NCI-H345 (cell line): ENCODE measurements at regions not wholly inside any gene's neighbourhood (a gene's known extent, or its start where the extent isn't known, plus 50 kb on each side); places are given as distances from the start of the nearest gene placed in this dataset.
"Not testable (repeated sequence)": the region's sequence is repeated elsewhere in the genome, so short reads cannot be mapped to it uniquely, and the experiment has no call there.

ENCODE experiments used
- DNase-seq: peaks from one replicate; lab custom pipeline; 2025; lab: John Stamatoyannopoulos, UW

DNA sequence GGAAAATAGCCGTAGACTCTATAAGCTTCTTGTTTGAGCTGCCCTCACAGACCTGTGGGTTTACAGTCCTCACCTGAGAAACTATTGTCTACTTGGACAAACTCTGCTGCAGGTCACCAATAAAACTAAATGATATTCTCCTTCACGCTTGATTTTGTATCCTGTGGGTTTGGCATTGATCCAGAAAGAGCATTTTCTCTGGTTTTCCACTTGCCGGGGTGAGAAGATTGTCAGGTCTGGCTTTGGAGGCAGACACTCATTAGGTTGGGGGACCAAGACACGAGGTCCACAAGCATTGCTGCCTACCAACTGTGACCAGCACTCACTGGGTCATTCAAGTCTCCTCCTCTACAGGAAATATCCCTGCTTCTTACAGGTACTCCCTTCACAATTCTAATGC lies 68.5 kb downstream of the CDC14C start:
- peak; percentile 8 for DNase-seq

DNA sequence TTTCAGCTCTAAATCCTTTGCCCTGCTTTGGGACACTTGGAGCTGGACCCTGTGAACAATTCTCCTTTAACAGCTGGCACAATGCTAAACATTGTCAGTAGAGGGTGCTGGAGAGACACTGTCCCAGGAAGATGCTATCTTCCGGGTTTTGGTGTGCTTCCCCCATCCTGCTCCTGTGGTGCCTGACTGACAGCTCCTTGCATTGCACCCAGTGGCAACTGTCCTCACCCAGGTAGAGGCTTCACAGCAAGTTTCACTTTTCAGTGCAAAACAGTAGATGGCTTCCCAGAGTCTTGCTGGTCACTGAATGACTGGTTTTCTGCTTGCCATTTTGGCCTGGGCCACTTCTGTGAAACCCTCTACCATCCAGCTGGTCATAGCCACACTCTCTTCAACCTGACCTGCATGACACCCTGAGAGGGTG lies 77.3 kb downstream of the CDC14C start:
- DNase-seq, result peak; percentile 43

DNA sequence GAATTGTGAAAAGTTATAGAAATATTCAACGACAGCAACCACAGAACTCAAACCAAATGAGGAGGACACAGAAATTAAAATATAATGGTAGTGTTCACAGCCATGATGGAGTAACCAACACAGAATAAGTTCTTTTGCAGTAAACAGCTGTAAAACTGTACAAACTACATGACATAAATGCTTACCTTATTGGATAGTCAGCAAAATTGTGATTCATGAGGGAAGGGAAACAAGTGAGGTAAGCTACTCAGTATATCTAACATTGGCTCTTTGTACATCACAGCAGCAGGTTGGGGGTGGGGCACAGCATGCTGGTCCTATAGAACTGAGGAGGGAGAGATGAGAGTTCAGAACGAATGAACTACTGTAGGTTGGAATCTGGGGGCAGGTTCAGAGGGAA lies 86.4 kb downstream of the CDC14C start:
- DNase-seq, result no peak

DNA sequence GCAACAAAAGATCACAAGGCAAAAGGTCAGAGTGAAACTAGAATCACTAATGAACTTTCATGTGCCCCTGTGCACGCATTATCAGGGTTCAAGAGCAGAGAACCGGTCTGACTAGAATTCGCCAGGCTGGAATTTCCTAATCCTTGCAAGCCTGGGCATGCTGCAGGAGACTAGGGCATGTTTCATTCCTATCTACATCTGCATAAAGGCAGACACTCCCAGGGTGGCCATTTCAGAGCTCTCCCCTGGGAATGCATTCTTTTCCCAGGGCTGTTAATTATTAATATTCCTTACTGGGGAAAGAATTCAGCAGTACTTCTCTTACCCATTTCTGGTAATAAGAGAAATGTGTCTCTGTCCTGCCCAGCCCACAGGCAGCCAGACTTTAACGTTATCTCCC lies 90.5 kb downstream of the CDC14C start:
- no peak for DNase-seq

DNA sequence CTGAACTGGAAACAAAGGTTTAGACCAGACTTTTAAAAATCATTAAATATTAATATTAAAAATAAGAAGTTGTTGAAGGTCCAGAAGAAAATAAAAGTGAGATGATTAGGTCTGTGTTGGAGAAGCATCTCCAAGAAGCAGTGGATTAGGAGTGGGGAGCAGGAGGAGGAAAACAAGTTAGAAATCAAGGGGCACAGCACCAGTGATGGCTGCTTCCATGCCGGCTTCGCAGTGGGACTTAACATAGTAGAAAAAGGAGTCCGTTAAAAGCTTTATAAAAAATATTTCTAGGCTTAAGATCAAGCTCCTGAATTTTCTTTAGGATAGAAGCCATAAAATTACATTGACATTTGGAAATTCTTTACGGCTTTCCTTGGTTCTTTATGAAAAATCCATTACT lies 95.8 kb downstream of the CDC14C start:
- no peak for DNase-seq

DNA sequence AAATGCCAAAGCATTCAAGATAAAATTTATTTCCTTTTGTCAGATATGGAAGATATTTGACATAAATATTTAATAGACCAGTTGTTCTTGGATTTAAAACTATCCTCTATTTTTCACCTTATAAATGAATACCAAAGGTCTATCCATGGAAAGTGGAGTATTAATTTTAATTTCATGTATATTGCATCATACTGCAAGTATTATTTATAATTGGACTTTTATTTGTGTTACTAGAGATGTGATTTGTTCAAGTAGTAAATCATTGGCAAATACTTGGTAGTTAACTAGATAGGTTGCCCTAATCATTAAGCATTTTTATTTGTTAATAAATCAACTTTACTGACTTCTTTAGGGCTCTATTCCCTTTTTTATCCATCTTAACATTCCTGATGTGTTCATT lies 98.1 kb downstream of the CDC14C start:
- no peak for DNase-seq

DNA sequence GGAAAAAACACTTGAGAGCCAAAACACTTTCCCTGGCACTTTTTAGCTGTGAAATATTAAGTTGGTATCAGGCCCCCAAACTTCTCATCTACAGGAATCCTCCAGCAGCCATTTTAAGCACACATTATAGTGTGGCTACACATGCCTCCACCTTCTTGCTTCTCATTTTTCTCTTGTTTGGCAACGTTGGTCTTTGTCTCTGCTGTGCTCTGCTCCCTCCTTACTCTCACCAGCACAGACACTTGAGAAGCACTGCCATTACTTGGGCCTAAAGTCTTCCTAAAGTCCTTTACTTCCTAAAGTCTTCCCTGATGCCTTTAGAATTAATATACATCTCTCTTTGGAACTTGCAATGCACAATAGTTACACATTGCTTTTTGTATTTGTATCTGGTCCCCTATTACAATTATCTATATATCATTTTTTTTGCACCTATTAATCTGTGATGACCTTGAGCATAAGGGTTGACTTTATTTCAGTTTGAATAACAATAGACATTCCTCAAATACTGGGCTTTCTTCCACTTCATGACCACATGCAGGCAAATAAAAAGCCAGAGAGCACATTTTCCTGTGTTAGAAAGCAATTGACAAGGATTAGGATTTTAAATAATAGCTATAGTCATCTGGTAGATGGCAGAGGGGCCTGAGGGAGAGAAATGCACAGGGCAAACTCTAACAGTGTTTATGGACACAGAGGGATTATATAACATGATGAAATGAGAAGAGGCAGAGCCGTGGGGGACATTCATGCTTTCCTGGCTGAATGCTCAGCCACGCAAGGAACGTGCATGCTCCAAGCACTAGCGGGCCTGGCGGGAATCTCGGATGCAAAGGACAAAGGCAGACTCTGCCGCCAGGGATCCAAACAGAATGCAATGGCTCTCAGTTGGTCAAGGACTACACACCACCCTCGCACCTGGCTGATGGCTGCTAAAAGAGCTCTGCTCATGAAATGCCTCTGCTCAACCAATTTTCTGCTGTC lies 99.3 kb downstream of the CDC14C start:
- peak; percentile 14 for DNase-seq

DNA sequence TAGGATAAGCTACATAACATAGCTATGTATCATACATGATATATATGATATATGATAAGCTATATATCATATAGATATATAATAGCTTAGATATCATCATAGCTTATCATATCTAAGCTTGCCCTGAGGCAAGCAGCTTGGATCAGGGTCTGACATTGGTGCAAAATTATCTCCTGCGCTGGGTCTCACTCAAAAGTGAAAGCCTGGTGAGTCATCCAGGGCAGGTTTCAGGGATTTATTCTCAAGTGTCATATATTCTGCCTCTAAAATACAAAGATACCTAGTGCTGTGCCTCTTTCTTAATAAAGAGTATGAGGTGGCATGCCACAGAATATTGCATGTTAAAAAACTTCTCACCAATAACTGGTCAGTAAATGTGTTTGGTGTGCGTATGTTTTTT lies 105.9 kb downstream of the CDC14C start:
- no peak for DNase-seq

DNA sequence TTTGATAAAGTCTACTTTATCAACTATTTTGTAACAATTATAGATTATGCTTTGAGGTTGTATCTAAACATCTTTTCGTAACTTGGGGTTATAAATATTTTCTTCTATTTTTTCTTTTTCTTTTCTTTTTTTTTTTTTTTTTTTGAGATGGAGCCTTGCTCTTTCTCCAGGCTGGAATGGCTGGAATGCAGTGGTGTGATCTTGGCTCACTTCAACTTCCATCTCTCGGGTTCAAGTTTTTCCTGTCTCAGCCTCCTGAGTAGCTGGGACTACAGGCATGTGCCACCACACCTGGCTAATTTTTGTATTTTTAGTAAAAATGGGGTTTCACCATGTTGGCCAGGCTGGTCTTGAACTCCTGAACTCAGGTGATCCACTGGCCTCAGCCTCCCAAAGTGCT lies 108.8 kb downstream of the CDC14C start:
- not testable (repeated sequence) for DNase-seq

DNA sequence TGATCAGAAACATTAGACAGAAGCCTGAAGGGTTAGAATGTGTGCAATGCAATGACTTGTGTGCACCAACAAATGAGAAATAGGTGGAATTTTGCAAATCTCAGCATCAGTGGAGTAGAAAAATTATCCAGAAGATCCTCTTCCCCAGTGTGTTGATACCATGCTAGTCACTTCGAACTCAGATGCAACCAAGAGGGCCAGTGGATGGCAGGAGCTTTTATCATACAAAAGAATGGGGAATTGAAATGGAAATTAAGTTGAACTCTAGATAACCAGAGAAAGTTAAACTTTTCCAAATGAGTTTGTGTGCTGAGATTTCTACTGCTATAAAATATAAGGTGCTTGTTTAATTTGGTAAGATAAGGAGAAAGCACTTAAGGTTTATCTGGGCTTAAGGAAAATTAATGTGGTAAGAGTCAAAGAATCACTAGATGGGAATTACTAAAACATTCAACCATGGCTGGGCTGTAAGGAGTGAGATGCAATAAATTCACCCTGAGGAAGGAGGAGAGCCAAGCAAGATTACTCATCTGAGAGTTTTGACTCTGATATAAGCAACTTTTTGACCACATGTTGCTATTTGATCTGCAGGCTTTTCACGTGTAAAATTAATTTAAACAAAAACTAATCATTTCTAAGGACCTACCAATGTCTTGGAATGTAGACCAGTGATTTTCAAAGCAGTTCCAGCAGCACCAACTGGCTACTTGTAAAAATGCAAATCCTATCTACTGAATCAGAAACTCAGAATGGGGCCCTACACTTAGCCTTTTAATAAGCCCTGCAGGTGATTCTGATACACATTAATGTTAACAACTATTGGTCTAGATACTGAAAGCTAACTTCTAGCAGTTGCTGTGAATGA lies 113.2 kb downstream of the CDC14C start:
- DNase-seq, result no peak

DNA sequence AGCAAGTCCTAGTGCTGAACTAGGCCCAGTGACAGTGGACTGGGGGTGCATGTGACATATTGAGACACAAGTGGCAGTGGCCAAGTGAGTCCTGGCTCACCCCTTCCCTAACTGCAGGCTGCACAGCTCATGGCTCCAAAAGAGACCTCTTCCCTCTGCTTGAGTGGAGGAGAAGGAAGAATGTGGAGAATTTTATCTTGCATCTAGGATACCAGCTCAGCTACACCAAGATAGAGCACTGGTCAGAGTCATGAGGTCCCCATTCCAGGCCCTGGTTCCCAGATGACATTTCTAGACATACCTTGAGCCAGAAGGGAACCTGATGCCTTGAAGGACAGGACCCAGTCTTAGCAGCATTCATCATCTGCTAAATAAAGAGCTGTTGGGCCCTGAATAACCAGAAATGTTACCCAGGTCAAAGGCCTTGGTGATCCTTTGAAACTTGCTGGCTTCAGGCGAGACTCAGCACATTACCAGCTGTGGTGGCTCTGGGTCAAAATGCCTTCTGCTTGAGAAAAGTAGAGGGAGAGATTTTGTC lies 114.5 kb downstream of the CDC14C start:
- no peak for DNase-seq

DNA sequence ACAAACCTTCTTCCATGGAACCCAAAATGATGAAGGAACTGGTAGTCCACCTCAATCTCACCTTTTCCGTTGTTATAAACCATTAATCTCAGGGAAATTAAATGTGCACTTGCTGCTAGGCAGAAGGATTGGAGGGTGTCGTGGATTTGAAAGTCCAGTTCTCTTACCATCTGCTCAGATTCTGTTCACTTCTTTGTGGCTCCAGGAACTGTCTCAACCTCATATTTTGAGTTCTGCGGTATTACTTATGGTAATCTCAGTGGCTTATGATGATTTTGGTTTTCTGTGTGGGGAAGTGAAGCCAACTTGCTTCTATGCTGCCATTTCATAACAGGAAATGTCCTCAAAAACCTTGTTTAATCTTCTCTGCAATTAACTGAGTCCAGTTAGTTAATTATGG lies 136.4 kb downstream of the CDC14C start:
- no peak for DNase-seq

DNA sequence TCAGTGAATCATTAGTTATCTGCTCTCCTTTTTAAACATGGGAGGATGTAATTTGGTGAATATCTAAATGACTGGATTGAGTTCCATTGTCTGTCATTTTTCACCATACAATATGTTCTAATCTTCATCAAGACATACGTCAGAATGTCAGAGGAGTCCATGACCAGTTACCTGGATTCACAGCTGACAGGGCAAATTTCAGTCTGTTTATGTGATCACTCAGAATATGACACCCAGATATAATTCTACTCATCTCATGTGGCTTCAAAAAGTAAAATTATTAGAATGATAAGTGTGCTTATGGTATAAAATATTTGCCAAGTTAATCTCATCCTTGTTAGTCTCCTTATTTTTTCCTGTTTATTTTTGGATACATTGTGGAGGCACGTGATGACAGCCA lies 150.2 kb downstream of the CDC14C start:
- DNase-seq, result no peak

DNA sequence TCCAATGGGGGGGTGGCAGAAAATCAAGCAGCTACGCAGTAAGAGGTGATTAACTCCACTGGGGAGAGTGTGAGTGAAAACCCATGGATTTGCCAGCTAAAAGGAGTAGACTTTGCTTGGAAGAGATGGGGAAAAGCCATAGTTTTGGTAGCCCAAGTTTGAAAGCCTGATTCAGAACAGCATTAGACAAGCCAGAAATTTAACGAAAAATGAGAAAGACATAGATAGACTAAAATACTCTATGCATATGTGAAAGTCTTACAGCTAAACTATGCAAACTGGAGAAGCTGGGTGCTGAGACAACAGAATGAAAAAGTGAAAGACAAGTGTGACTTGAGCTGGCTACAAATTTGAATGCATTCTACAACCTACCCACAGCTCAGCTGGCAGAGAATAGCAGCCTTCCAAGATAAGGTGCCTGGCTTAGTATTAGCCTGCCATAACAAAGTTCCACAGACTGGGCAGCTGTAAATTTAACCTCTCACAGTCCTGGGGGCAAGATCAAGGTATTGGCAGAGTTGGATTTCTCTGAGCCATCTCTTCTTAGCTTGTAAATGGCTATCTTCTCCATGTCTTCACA lies 156.6 kb downstream of the CDC14C start:
- no peak for DNase-seq

DNA sequence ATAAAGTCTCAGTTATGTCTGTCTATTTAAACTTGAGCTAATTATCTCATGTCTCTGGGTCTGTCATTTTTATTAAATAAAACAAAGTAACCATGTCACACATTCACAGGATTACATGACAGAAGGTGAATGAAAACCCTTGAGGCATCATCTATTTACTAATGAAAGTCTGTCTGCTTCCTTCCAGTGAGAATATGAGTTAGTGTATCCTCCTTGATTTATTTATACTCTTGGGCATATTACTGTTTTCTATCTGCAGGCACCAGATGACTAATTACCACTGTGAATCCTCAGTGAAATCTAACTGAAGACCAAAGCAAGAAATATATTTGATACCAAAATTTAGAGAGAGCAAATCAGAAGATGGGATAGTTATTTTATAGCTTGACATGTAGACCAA lies 163.7 kb downstream of the CDC14C start:
- no peak for DNase-seq

DNA sequence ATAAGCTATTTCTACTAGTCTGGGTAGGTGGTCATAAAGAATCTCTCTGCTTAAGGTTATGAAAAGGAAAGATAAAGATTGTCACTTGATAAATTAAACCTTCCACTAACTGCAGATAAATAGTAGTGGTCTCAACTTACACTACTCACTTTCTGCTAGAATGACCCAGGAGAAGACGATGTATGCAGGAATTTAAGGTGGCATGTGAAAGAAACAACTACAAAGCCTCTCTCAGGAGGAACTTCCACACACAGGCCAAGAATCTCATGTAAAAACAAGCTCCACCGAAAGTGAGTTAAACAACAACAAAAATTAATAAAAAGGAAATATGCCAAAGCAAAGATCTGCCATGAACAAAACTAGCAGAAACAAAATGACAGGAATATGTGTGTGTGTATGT lies 165.4 kb downstream of the CDC14C start:
- no peak for DNase-seq

DNA sequence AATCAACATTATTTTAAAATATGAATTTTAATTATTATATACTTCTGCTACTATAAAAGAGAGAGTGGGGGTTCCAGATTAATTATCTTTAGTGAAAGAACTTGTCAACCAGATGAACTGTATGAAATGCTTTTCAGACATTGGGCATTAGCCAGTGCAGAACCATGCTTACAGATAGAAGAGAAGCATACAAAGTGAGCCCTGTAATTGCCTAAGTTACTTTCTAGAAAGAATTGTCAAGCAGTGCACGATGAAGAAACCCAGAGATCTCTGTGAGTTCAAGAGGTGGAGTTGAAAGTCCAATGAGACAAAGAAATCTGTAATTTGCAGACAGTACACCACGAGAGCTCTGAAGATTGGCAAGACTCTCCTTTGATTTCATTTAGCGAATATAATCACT lies 166.7 kb downstream of the CDC14C start:
- DNase-seq, result no peak

DNA sequence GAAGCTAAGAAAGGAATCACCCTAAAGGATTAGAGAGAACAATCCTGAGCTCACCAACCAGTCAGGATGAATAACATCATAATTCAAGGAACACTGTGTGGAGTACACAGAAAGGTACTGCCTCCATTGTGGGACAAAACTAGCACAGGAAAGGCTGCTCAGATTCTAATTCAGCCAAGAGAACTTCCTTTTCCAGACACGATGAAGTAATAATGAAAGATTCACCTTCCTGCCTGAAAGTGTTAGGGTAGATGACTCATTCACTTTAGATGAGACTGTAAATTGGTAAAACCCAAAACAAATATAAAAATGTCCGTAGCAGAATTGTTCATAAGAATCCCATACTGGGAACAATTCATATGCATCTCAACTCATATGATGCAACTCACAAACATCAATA lies 167.2 kb downstream of the CDC14C start:
- no peak for DNase-seq

DNA sequence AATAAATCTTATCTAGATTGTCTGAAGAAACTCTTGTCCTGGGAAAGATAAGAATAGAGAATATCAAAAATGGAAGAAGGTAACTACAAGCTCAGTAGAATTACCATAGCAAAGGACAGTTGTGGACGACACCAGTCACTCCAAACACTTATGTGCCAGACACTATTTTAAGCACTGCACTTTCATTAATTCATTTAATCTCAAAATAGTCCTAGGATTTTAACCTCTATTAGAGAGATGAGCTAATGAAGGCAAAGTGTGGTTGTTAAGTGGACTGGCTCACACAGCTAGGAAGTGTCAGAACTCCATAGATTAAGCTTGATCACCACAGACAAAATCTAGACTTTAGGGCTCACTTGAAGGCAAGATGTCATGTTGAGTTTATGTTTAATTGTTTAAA lies 168.9 kb downstream of the CDC14C start:
- no peak for DNase-seq

DNA sequence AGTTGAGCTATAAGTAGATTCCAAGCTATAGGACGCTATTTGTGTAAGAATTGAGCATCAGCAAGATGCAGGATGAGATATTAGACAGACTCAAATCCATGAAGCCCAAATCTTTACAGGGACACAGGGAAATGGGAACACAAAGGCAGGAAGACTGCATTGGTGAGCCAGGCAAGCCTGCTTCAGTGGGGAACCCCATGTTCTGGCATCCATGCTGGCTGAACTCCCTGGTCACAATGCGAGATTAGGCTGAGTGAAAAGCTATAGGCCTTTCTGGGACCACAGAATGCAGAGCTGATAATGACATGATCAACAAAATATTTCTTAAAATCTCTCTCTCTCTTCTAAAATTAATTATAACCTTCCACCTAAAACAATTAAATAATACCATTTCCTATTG lies 170.5 kb downstream of the CDC14C start:
- no peak for DNase-seq

DNA sequence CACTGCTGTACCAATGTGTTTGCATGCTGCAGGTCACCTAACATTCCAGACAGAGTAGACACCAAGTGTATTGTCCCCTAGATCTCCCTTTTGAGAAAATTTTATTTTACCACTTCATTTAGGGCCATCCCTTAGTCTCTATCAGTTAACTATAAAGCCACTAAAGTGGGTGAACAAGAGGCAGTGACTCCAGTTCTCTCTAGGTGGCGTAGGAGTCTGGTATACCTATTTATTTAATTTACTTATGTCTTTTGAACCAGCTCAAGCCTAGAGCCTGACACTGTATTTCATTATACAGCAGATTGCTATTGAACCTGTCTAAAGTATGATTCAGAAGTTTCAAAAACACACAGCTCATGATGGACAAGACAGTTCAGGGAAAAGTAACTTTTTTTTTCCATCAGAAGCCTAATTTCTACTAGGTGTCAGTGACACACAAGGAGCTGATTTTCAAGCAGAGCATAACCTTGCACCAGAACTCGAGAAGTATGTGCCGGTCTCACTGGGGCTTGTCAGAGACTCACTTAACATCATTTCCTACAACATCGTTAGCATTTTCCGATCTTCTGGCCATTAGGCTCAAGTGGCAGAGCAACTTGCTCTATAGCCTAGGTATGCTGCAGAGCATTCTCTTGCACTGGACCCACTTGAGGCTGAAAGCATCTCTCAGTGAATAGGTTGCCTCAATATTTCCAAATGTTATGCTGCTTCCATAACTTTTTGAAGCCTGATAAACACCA lies 175.4 kb downstream of the CDC14C start:
- DNase-seq, result no peak
